Loucy (cell line): ENCODE measurements at regions not wholly inside any gene's neighbourhood (a gene's known extent, or its start where the extent isn't known, plus 50 kb on each side); places are given as distances from the start of the nearest gene placed in this dataset.

Experiments
- CTCF ChIP-seq: fragments of 200-600 bp; sonication (generic); conservative IDR thresholded peaks from 2 replicates; pipeline ENCODE4 v1.5.1; 2014; ENCODE audit warnings: mild to moderate bottlenecking, antibody characterized with exemption, low read length
- EZH2phosphoT487 ChIP-seq: fragments of 200-600 bp; IDR thresholded peaks from 2 replicates; pipeline ENCODE4 v1.6.1; 2018; ENCODE audit warnings: antibody characterized with exemption, mild to moderate bottlenecking, moderate library complexity, borderline replicate concordance

- TF ChIP-seq CTCF: no peak
- no peak for TF ChIP-seq EZH2phosphoT487
Measured at GRCh38 chr11:46198245-46199240, 77.3 kb upstream of the PHF21A start.
